ENCODE measurements at regions not wholly inside any gene's neighbourhood (a gene's known extent, or its start where the extent isn't known, plus 50 kb on each side); places are given as distances from the start of the nearest gene placed in this dataset.

DNA sequence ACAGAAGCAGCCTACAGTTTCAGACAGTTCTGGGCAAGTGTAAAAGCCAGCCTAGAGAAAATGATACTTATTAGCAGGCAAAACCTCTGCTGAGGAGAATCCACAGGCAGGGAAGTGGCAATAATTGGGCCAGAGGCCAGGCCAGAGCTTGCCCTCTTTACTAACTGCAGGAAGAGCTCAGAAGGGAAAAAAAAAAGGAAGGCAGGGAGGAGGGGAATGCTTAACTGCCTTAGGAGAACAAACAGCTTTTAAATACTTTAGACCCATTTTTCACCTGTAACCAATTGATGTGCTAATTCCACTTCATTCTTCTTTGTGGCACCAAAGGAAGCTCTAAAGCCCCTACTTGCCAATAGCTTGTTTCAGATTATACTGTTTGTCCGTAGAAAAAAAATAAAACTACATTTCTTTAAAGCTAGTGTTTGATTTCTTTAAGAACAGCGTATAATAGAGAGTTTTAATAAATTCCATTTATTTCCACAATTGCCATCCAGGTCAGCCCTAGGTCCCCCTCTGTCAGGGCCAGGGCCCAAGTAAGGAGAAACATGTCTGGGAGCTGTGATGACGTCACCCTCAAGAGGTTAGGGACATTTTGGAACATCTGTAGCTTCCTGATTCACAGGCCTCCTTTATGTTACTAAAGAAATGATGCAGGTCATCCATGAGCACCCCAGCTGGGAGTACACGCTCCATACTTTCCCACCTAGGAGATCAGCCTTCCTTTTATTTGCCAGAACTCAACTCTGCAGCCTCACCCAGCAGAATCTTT lies 384.3 kb downstream of the CDC5L start:
- no peak overlapping the region for H3K9ac ChIP-seq (ENCODE audit: low read length in 3 of 3)
- no peak overlapping the region for H3K4me3 ChIP-seq (ENCODE audit: low read length in 3 of 3)
- H3K27ac ChIP-seq (ENCODE audit: low read depth in 2 of 2, low read length in 2 of 2) = no peak overlapping the region
- intact Hi-C loops (cut with DNase I) = no loop called here
- DNase-seq = no peak
- no peak for TF ChIP-seq CTCF (IDR thresholded peaks at IDR 0.05; ENCODE audit: borderline replicate concordance, extremely low read depth, insufficient read depth)
- no peaks in the 10 kb centered on the region for H3K4me1 ChIP-seq (ENCODE audit: control insufficient read depth in 2 of 3, insufficient read depth in 2 of 3, low read depth in 1 of 3, low read length in 3 of 3)
- FAIRE-seq = no peak
- H3K27me3 ChIP-seq (ENCODE audit: control insufficient read depth, insufficient read depth, low read length) = no peaks in the 10 kb centered on the region
- H3K9me3 ChIP-seq (ENCODE audit: control insufficient read depth in 2 of 3, insufficient read depth in 1 of 3, low read length in 3 of 3) = peaks cover 0 to 2% (median 0%) of the 10 kb centered on the region in 3 donors
- no peaks in the 10 kb centered on the region for H3K36me3 ChIP-seq (ENCODE audit: control insufficient read depth in 2 of 3, insufficient read depth in 3 of 3, low read length in 3 of 3)

- DNase-seq (no peak), FAIRE-seq (no peak)
- intact Hi-C loops (cut with DNase I) = no loop called here
- H3K4me3 ChIP-seq (ENCODE audit: low read length in 3 of 3) = no peak overlapping the region
- no peaks in the 10 kb centered on the region for H3K36me3 ChIP-seq (ENCODE audit: control insufficient read depth in 2 of 3, insufficient read depth in 3 of 3, low read length in 3 of 3)
- H3K27ac ChIP-seq (ENCODE audit: low read depth in 2 of 2, low read length in 2 of 2) = no peak overlapping the region
- H3K9ac ChIP-seq (ENCODE audit: low read length in 3 of 3) = no peak overlapping the region
- TF ChIP-seq CTCF (IDR thresholded peaks at IDR 0.05; ENCODE audit: borderline replicate concordance, extremely low read depth, insufficient read depth) = no peak
- no peaks in the 10 kb centered on the region for H3K4me1 ChIP-seq (ENCODE audit: control insufficient read depth in 2 of 3, insufficient read depth in 2 of 3, low read depth in 1 of 3, low read length in 3 of 3)
- H3K27me3 ChIP-seq (ENCODE audit: control insufficient read depth, insufficient read depth, low read length) = no peaks in the 10 kb centered on the region
- H3K9me3 ChIP-seq (ENCODE audit: control insufficient read depth in 2 of 3, insufficient read depth in 1 of 3, low read length in 3 of 3) = peaks cover 0 to 2% (median 0%) of the 10 kb centered on the region in 3 donors
These were observed 385.3 kb downstream of the CDC5L start for GRCh38 chr6:44772838-44773237.

DNA sequence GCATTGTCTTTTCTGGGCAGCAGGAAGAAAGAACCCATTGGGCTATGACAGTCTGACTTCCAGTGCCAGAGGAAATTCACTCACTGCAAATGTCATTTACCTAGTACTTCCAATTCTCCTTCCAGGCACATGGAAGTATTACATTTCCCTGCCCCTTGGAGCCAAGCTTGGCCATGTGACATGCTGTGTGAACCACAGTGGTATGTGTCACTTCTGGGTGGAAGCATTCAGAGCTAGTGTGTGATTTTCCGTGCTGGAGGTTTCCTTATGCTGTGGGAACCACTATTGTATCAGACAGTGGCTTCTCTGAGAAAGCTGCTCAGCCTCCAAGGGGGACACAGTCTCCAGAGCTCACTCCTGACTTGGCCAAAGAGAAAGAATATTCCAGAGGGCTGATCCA lies 387.6 kb downstream of the CDC5L start:
- no peaks in the 10 kb centered on the region for H3K27me3 ChIP-seq (ENCODE audit: control insufficient read depth, insufficient read depth, low read length)
- FAIRE-seq (no peak), DNase-seq (no peak)
- peaks cover 0 to 2% (median 0%) of the 10 kb centered on the region in 3 donors for H3K9me3 ChIP-seq (ENCODE audit: control insufficient read depth in 2 of 3, insufficient read depth in 1 of 3, low read length in 3 of 3)
- TF ChIP-seq CTCF (IDR thresholded peaks at IDR 0.05; ENCODE audit: borderline replicate concordance, extremely low read depth, insufficient read depth) = no peak
- no peak overlapping the region for H3K27ac ChIP-seq (ENCODE audit: low read depth in 2 of 2, low read length in 2 of 2)
- H3K4me3 ChIP-seq (ENCODE audit: low read length in 3 of 3) = no peak overlapping the region
- H3K4me1 ChIP-seq (ENCODE audit: control insufficient read depth in 2 of 3, insufficient read depth in 2 of 3, low read depth in 1 of 3, low read length in 3 of 3) = no peaks in the 10 kb centered on the region
- no peaks in the 10 kb centered on the region for H3K36me3 ChIP-seq (ENCODE audit: control insufficient read depth in 2 of 3, insufficient read depth in 3 of 3, low read length in 3 of 3)
- intact Hi-C loops (cut with DNase I) = no loop called here
- no peak overlapping the region for H3K9ac ChIP-seq (ENCODE audit: low read length in 3 of 3)

All from kidney (tissue), 13 donors.